SU-DHL-6 (cell line): ENCODE measurements at regions not wholly inside any gene's neighbourhood (a gene's known extent, or its start where the extent isn't known, plus 50 kb on each side); places are given as distances from the start of the nearest gene placed in this dataset.

ENCODE experiments used
- EZH2phosphoT487 ChIP-seq: fragments of 200-600 bp; sonication (generic), shearing (Covaris generic); conservative IDR thresholded peaks from 2 replicates; pipeline ENCODE4 v1.6.1; 2018; ENCODE audit warnings: mild to moderate bottlenecking, antibody characterized with exemption, low read length, moderate library complexity, mixed read lengths
- TF ChIP-seq, protein P1 (sequence below): fragments of 200-600 bp; sonication (generic); IDR thresholded peaks from one replicate; pipeline ENCODE4 v1.5.1; 2017; ENCODE audit warnings: antibody characterized with exemption, mild to moderate bottlenecking, low read length, moderate library complexity; ENCODE audit not compliant: insufficient read depth, poor library complexity, severe bottlenecking

- TF ChIP-seq, protein P1, sequence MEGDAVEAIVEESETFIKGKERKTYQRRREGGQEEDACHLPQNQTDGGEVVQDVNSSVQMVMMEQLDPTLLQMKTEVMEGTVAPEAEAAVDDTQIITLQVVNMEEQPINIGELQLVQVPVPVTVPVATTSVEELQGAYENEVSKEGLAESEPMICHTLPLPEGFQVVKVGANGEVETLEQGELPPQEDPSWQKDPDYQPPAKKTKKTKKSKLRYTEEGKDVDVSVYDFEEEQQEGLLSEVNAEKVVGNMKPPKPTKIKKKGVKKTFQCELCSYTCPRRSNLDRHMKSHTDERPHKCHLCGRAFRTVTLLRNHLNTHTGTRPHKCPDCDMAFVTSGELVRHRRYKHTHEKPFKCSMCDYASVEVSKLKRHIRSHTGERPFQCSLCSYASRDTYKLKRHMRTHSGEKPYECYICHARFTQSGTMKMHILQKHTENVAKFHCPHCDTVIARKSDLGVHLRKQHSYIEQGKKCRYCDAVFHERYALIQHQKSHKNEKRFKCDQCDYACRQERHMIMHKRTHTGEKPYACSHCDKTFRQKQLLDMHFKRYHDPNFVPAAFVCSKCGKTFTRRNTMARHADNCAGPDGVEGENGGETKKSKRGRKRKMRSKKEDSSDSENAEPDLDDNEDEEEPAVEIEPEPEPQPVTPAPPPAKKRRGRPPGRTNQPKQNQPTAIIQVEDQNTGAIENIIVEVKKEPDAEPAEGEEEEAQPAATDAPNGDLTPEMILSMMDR = no peak
- no peak for TF ChIP-seq EZH2phosphoT487
Observed at GRCh38 chr1:221573756-221574155, 168.1 kb downstream of the DUSP10 start.
